HCT116 (cell line): ENCODE measurements at regions not wholly inside any gene's neighbourhood (a gene's known extent, or its start where the extent isn't known, plus 50 kb on each side); places are given as distances from the start of the nearest gene placed in this dataset.

Experiments
- ATAC-seq: fragments of 200-7000 bp; cut with Tn5 transposase; 2 replicates; pipeline ENCODE4 v1.9.1; 2020; ENCODE audit warnings: mild to moderate bottlenecking, moderate library complexity
- BruUV-seq: library from RNA; stranded (reverse); fragments of 400-500 nt; replicated peaks from 2 replicates; lab custom pipeline; 2021; lab: Mats Ljungman, UMichigan
- CTCF ChIA-PET: fragments of 300-600 bp; sonication (Branson Sonifier 250); formaldehyde crosslinking; loops from one replicate; lab custom pipeline; 2021; ENCODE audit warnings: antibody characterized with exemption; lab: Charles Lee
- POLR2A ChIA-PET: fragments of 300-600, 350-600 bp; sonication (Branson Sonifier 250); formaldehyde crosslinking; loops from one replicate; lab custom pipeline; 2021; ENCODE audit warnings: antibody characterized with exemption; lab: Charles Lee
- RAD21 ChIA-PET, 2 experiments: fragments of 300-600 bp; sonication (Branson Sonifier 250); formaldehyde crosslinking; loops; one replicate each; lab custom pipeline; 2023; ENCODE audit warnings: low total read pairs in 2 of 2; ENCODE audit not compliant: uncharacterized antibody in 2 of 2, unreplicated experiment in 2 of 2, low non-redundant PET in 1 of 2; lab: Charles Lee
- DNase-seq: peaks from one replicate; pipeline ENCODE4 v3.0.0-alpha.2; 2010; ENCODE audit warnings: low read depth, low spot score
- H2AFZ ChIP-seq: fragments of 200-600 bp; shearing (Covaris generic), sonication (generic); 2 replicates; pipeline ENCODE4 v1.6.1; 2017; ENCODE audit warnings: low read depth, mixed run types, mixed read lengths, antibody characterized with exemption, low read length; ENCODE audit not compliant: poor library complexity, severe bottlenecking
- H3K27ac ChIP-seq: 2 replicates; pipeline ENCODE4 v1.5.1; 2012; ENCODE audit warnings: low read depth, low read length
- H3K27me3 ChIP-seq: fragments of 200-600 bp; sonication (generic); 2 replicates; pipeline ENCODE4 v1.6.1; 2016; ENCODE audit warnings: mixed run types, low read length, mixed read lengths; ENCODE audit not compliant: insufficient read depth
- H3K36me3 ChIP-seq, 2 experiments: fragments of 200-500 bp in 1 of 2; fragments of 200-600 bp in 1 of 2; sonication (Bioruptor generic) in 1 of 2; sonication (generic) in 1 of 2; 2 replicates each; pipeline versions ENCODE4 v1.5.1 to v1.6.1; 2014 to 2016; ENCODE audit warnings: low read length in 2 of 2, inconsistent platforms in 1 of 2, mixed read lengths in 1 of 2, mixed run types in 1 of 2; ENCODE audit not compliant: insufficient read depth in 2 of 2, control insufficient read depth in 1 of 2
- H3K4me1 ChIP-seq, 2 experiments: fragments of 200-600 bp in 1 of 2; sonication (generic) in 1 of 2; 2 replicates each; pipeline versions ENCODE4 v1.5.1 to v1.6.1; 2012 to 2017; ENCODE audit warnings: low read length in 2 of 2, inconsistent platforms in 1 of 2, mild to moderate bottlenecking in 1 of 2, mixed read lengths in 1 of 2, mixed run types in 1 of 2, moderate library complexity in 1 of 2; ENCODE audit not compliant: insufficient read depth in 2 of 2, control insufficient read depth in 1 of 2
- H3K4me2 ChIP-seq: fragments of 200-600 bp; sonication (generic); 2 replicates; pipeline ENCODE4 v1.6.1; 2017; ENCODE audit warnings: mixed run types, low read length, mixed read lengths
- H3K4me3 ChIP-seq, 2 experiments: fragments of 200-600 bp in 1 of 2; sonication (generic) in 1 of 2; replicated peaks in 1 of 2; 2 replicates each; pipeline ENCODE4 v1.5.1; 2011 to 2016; ENCODE audit warnings: low read length in 2 of 2, control low read depth in 1 of 2, low read depth in 1 of 2, mild to moderate bottlenecking in 1 of 2, mixed read lengths in 1 of 2, mixed run types in 1 of 2
- H3K79me2 ChIP-seq: fragments of 200-600 bp; sonication (generic); 2 replicates; pipeline ENCODE4 v1.6.1; 2017; ENCODE audit warnings: mild to moderate bottlenecking, mixed run types, low read length, moderate library complexity, mixed read lengths; ENCODE audit not compliant: insufficient read depth
- H3K9ac ChIP-seq: fragments of 200-600 bp; sonication (generic); 2 replicates; pipeline ENCODE4 v1.6.1; 2016; ENCODE audit warnings: low read length, mixed read lengths
- H3K9me2 ChIP-seq: fragments of 200-600 bp; sonication (generic), shearing (Covaris generic); 2 replicates; pipeline ENCODE4 v1.6.1; 2017; ENCODE audit warnings: mixed run types, mild to moderate bottlenecking, moderate library complexity; ENCODE audit not compliant: insufficient read depth
- H3K9me3 ChIP-seq, 2 experiments: fragments of 200-500 bp in 1 of 2; fragments of 200-600 bp in 1 of 2; sonication (Bioruptor generic) in 1 of 2; sonication (generic) in 1 of 2; 2 replicates each; pipeline ENCODE4 v1.6.1; 2014 to 2017; ENCODE audit warnings: low read length in 2 of 2, mixed read lengths in 2 of 2, inconsistent platforms in 1 of 2, low read depth in 1 of 2, mild to moderate bottlenecking in 1 of 2, mixed run types in 1 of 2, moderate library complexity in 1 of 2; ENCODE audit not compliant: control insufficient read depth in 1 of 2, insufficient read depth in 1 of 2
- H4K20me1 ChIP-seq: fragments of 200-600 bp; sonication (generic), shearing (Covaris generic); 2 replicates; pipeline ENCODE4 v1.6.1; 2017; ENCODE audit warnings: mixed run types, mild to moderate bottlenecking, moderate library complexity; ENCODE audit not compliant: insufficient read depth
- ATF3 ChIP-seq: IDR thresholded peaks from 2 replicates; pipeline ENCODE4 v1.6.1; 2012
- CBX3 ChIP-seq: IDR thresholded peaks from 2 replicates; pipeline ENCODE4 v1.6.1; 2012; ENCODE audit warnings: low read depth
- ELF1 ChIP-seq: IDR thresholded peaks from 2 replicates; pipeline ENCODE4 v1.6.1; 2012; ENCODE audit warnings: low read depth, borderline replicate concordance
- EZH2 ChIP-seq: fragments of 200-600 bp; sonication (generic); IDR thresholded peaks from 2 replicates; pipeline ENCODE4 v1.6.1; 2017; ENCODE audit warnings: antibody characterized with exemption, mixed run types
- EZH2phosphoT487 ChIP-seq: fragments of 200-600 bp; IDR thresholded peaks from 2 replicates; pipeline ENCODE4 v1.6.1; 2018; ENCODE audit warnings: antibody characterized with exemption, borderline replicate concordance
- MAX ChIP-seq: IDR thresholded peaks from 2 replicates; pipeline ENCODE4 v1.6.1; 2012
- POLR2A ChIP-seq: IDR thresholded peaks from 2 replicates; pipeline ENCODE4 v1.7.0; 2011; ENCODE audit warnings: borderline replicate concordance; ENCODE audit not compliant: insufficient read depth, insufficient read length; ENCODE audit errors: extremely low read depth
- RAD21 ChIP-seq: IDR thresholded peaks from 2 replicates; pipeline ENCODE4 v1.6.1; 2012; ENCODE audit warnings: low read depth, mild to moderate bottlenecking
- REST ChIP-seq: IDR thresholded peaks from 2 replicates; pipeline ENCODE4 v1.6.1; 2012; ENCODE audit warnings: low read depth
- SP1 ChIP-seq: IDR thresholded peaks from 2 replicates; pipeline ENCODE4 v1.6.1; 2012; ENCODE audit warnings: low read depth
- SRF ChIP-seq: IDR thresholded peaks from 2 replicates; pipeline ENCODE4 v1.6.1; 2012; ENCODE audit warnings: low read depth
- TCF7L2 ChIP-seq: IDR thresholded peaks from 2 replicates; pipeline ENCODE4 v1.7.0; 2011; ENCODE audit warnings: borderline replicate concordance, inconsistent platforms; ENCODE audit not compliant: insufficient read depth, insufficient read length; ENCODE audit errors: extremely low read depth
- ZBTB33 ChIP-seq: IDR thresholded peaks from 2 replicates; pipeline ENCODE4 v1.6.1; 2011; ENCODE audit warnings: mild to moderate bottlenecking, low read length, moderate library complexity; ENCODE audit not compliant: insufficient replicate concordance; ENCODE audit errors: extremely low read depth
- ZNF274 ChIP-seq: fragments of 200-500 bp; sonication (Bioruptor generic); IDR thresholded peaks from 2 replicates; pipeline ENCODE4 v1.6.1; 2014; ENCODE audit warnings: mild to moderate bottlenecking, low read depth, low read length, inconsistent platforms
- intact Hi-C: fragments of 100-400 bp; cut with micrococcal nuclease; formaldehyde crosslinking; loops from 2 replicates; pipeline ENCODE4 v1.10.0; 2022

- Histone ChIP-seq H4K20me1 (no peaks in the 10 kb centered on the region), H3K4me3 (no peak overlapping the region), H3K79me2 (no peaks in the 10 kb centered on the region), H3K4me2 (no peak overlapping the region), H3K36me3 (no peaks in the 10 kb centered on the region), H2AFZ (no peak overlapping the region), H3K9me3 (peaks cover 0 to 4% of the 10 kb centered on the region in 2 experiments; a peak in 3 of 4 replicates), H3K9me2 (no peaks in the 10 kb centered on the region), H3K27me3 (no peaks in the 10 kb centered on the region)
- DNase-seq, result no peak
- ChIA-PET POLR2A (interaction anchor here (0.7 kb wide), 1 partner anchor 580 kb away, joined by 3 read pairs; no protein-coding TSS in a partner anchor), CTCF (no interaction called here), RAD21 (no interaction called here)
- intact Hi-C loops, result no loop called here
- no peak for ATAC-seq
- BruUV-seq, result no TSS peak
- no peak for TF ChIP-seq ELF1
- no peak for TF ChIP-seq POLR2A
- no peak for TF ChIP-seq MAX
- no peak for TF ChIP-seq ZNF274
- no peak for TF ChIP-seq ATF3
- no peak for TF ChIP-seq REST
- no peak for TF ChIP-seq EZH2
- TF ChIP-seq SP1, result no peak
- no peak for TF ChIP-seq TCF7L2
- TF ChIP-seq SRF, result no peak
- TF ChIP-seq ZBTB33, result no peak
- TF ChIP-seq RAD21, result no peak
- TF ChIP-seq EZH2phosphoT487, result no peak
- no peak for TF ChIP-seq CBX3
- TF ChIP-seq, all 23 proteins: peak for 0
- H3K4me1 ChIP-seq, result no peaks in the 10 kb centered on the region
- H3K27ac ChIP-seq, result no peak overlapping the region
- H3K9ac ChIP-seq, result no peak overlapping the region
Observed at GRCh38 chr14:44040561-44040960, 466.5 kb downstream of the FSCB start.
